ENCODE measurements at regions not wholly inside any gene's neighbourhood (a gene's known extent, or its start where the extent isn't known, plus 50 kb on each side); places are given as distances from the start of the nearest gene placed in this dataset.

GRCh38 chr16:66193543-66194229 is 172.8 kb upstream of the CDH5 start:
- no peak for TF ChIP-seq EZH2 (IDR thresholded peaks at IDR 0.05)
- no peak for TF ChIP-seq POLR2AphosphoS5 (IDR thresholded peaks at IDR 0.05; ENCODE audit: borderline replicate concordance, low read depth, low read length)
- no peak for TF ChIP-seq FOXP2 (optimal IDR thresholded peaks at IDR 0.05; ENCODE audit: control extremely low read depth, extremely low read length, insufficient read depth)
